Stimulated activated naive CD4-positive, alpha-beta T cell treated with Interleukin-2 at 50 U/mL for 16 hours (primary cell): ENCODE measurements at regions not wholly inside any gene's neighbourhood (a gene's known extent, or its start where the extent isn't known, plus 50 kb on each side); places are given as distances from the start of the nearest gene placed in this dataset.
"Not testable (repeated sequence)": the region's sequence is repeated elsewhere in the genome, so short reads cannot be mapped to it uniquely, and the experiment has no call there.

ENCODE experiments used
- DNase-seq: peaks from one replicate; lab custom pipeline; 2025; lab: John Stamatoyannopoulos, UW

DNA sequence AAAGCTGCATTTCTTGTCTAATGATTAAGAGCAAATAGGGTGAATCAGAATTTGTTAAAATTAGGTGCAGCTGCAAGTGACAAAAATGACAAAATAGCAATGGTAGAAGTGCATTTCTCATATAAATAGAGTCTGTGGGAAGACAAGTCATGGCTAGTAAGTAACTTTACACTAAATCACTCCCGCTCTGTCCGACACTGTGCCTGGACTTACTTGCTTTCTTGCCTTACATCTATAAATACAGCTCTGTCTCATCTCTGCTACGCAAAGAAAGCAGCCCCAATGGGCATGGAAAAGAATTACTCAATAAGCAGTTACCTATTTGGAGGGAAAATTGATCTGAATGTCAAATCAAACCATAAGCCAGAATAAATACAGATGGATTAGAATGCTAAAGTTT lies 245.4 kb upstream of the KRR1 start:
- no peak for DNase-seq

DNA sequence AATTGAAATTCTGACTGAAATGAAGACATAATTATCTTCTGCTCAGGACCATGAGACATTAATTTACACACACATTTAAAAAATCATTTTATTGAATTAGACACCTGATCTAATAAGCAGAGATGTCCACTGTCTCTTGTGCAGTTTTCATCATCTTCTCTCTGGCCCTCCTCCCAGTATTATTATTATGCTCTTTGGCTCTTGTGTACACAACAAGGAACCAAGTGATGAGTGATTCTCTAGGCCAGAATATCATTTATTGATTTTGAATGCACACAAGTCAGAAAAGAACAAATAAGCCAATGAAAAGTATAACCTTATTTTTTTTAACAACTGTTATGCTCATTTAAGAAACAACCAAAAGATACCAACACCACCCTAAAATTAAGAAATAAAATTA lies 244.7 kb upstream of the KRR1 start:
- DNase-seq = no peak

- DNase-seq = no peak
Observed at GRCh38 chr12:75754698-75755097, 243.3 kb upstream of the KRR1 start.

DNA sequence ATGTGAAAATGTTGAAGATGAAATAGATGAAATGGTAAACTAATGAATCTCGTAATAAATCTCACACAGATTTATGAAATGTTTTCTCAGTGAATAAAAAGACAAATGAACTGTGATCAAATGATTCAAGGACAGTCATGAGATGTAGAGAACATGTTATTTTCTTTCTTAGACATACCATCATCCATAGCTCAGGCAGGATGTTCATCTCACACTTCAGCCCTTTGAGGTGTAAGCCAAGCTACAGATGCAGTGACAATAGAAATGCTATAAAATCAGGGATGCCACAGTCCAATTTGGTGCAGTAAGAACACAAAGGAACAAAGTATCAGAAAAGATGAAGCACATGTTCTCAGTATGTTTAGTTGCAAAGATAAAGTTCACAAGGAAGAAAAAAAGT lies 242.7 kb upstream of the KRR1 start:
- no peak for DNase-seq

GRCh38 chr12:75751769-75752471 lies 240.5 kb upstream of the KRR1 start:
- DNase-seq = no peak

- no peak for DNase-seq
Observed at GRCh38 chr12:75750716-75751306, 239.4 kb upstream of the KRR1 start.

GRCh38 chr12:75748990-75749389 lies 237.6 kb upstream of the KRR1 start:
- DNase-seq = not testable (repeated sequence)

DNA sequence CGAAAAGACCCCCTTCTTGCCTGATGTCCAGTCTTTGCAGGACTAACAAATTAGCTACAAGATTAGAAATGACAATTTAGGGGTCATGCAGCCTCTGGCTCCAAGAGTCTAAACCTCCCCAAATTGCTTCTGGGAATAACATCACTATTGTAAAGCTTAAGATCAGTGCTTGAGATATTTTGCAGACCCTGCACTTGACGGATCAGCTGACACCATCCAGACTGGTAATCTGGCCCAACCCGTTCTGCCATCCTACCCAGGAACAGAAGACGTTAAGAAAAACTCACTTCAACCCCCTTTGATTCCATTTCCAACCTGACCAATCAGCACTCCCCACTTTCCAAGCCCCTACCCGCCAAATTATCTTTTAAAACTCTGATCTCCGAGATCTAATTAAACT lies 236.7 kb upstream of the KRR1 start:
- no peak for DNase-seq

DNA sequence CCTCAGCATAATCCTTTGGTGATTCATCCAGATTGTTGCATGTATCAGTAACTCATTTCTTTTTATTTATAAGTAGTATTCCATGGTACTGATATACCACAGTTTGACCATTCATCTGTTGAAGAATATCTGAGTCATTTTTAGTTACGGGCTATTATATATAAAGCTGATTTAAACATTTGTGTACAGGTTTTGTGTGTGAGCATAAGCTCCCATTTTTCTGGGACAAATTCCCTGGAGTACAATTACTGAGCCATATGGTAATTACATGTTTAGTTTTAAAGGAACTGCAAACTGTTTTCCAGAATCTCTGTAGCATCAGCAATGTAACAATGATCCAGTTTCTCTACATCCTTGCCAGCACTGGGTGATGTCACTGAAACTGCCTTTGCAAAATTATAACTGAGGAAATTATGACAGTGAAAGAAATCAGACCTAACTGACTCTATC lies 236.2 kb upstream of the KRR1 start:
- no peak for DNase-seq

- no peak for DNase-seq
Observed at GRCh38 chr12:75746621-75747020, 235.2 kb upstream of the KRR1 start.

GRCh38 chr12:75744607-75745256 lies 233.3 kb upstream of the KRR1 start:
- no peak for DNase-seq

DNA sequence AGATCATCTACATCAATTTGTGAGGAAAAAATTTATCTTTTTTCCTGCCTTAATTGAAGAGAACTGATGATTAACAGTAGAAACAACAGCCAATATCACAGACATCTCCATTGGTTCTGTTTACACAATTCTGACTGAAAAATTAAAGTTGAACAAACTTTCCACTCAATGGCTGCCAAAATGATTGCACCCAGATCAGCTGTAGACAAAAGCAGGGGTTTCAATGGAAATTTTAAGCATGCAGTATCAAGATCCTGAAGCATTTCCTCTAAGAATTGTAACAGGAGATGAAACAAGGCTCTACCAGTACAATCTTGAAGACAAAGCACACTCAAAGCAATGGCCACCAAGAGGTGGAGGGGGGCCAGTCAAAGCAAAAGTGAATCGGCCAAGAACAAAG lies 231.6 kb upstream of the KRR1 start:
- DNase-seq = no peak

GRCh38 chr12:75742048-75742447 lies 230.6 kb upstream of the KRR1 start:
- no peak for DNase-seq

GRCh38 chr12:75739912-75740311 lies 228.5 kb upstream of the KRR1 start:
- DNase-seq = no peak

DNA sequence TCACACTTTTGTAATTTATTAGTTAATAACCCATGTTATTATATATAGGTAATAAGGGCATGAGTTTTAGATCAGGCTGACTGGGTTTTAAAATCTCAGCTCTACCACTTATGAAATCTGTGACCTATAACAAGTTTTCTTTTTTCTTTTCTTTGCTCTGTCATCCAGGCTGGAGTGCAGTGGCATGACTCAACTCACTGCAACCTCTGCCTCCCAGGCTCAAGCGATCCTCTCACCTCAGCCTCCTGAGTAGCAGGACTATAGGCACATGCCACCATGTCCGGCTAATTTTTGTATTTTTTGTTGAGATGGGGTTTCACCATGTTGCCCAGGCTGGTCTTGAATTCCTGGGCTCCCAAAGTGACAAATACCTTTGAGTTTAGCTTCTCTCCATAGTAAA lies 227.7 kb upstream of the KRR1 start:
- DNase-seq = not testable (repeated sequence)

DNA sequence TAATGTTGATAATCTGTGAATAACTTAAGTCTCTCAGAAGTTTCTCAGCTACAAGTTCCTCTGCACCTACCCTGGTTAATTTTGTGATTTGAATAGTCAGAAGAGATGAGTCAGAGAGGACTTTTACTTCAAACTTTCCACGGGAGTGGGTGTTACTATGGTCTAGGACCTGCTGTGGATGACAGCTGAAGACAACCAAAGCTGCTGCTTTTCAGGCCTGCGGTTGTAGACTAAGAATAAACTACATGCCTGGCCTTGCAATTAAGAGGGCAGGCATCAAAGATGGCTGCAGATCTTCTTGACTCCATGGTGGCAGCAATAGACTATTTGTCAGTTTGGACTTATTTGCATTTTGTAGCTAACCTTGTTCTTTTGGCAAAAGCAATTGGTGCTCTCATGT lies 227.1 kb upstream of the KRR1 start:
- peak; percentile 32 for DNase-seq

DNA sequence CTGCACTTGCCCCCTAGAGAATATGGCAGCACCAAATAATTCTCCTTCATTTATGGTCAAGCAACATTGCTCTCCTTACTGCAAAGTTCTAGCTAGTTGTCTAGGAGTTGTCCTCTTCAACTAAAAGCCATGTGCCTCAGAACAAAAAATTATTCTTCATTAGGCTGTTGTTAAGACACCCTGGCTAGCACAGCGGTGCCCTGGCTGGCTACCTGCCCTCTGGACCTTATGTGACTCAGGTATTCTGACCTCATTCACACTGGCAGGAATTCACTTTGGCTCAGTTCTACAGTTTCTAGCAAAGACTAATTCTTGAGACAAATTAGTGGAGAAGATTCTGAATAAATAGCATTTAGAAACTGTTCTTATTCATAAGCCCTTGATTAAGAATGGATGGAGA lies 224.4 kb upstream of the KRR1 start:
- DNase-seq = no peak

DNA sequence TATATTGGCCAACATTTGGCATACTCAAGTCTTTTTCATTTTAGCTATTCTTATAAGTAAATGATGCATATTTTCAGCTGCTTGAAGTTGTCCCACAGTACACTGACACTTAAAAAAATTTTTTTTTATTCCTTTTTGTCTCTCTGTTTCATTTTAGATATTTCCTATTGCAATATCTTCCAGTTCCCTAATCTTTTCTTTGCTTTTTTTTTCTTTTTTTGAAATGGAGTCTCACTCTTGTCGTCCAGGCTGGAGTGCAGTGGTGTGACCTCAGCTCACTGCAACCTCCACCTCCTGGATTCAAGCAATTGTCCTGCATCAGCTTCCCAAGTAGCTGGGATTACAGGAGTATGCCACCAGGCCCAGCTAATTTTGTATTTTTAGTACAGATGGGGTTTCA lies 217.4 kb upstream of the KRR1 start:
- no peak for DNase-seq

DNA sequence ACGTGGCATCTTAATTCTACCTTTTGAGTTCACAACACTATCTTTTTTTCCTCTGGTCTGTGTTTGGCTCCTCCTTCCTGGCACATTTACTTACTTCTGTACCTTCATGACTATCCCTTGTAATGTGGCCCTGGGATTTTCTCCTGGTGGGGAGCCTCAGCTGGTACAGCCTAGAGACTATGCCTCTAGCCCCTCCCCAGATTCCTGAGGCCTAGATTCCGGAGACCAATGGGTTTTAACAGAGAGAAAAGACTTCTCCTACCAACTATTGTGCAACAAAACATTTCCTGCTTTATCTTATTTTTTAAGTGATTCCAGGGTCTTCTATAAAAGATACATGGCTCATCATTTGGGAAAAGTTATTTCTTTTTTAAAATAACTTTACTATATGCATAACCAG lies 216.2 kb upstream of the KRR1 start:
- DNase-seq = no peak

DNA sequence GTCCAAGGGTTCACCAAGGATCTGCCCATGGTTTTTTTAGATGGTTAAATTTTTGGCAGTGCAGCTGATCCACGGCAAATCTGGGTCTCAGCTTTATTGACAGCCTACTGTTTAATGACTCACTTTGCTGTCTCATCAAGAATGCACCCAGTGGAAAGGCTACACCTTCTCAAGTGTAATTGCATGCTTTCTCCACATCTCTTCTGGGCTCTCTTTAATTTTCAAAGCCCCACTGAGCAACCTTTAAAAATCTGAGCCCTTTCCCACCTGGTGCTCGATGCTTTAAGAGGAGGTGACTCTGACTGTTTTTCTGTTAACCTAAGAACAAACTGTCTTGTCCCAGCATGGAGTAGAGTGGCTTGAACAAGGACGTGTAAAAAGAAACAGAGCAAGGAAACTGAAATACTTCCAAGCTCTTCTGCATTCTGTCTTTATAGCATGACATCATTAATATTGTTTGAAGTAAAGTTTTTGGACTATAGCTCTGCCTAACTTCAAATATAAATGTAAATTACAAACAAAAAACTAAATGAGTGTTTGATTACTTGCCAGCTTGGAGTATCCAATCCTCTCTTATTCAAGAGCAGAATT lies 214.2 kb upstream of the KRR1 start:
- DNase-seq = no peak

DNA sequence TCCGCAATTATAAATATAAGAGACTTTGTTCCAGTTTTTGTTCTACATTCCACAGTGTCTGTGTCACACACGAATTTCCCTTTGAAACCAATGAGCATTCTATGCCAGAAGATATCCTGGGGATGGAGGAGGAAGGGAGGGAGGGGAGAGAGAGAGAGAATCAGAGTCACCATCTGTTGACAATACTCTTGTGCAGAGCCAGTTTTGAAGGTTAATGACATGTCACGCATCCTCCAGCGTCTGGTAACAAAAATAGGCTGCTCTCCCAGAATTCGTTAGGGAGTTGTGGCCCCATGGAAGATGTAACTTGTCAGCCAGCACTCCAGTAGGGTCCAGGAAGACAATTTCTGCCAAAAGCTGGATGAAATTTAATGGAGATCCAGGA lies 213.5 kb upstream of the KRR1 start:
- DNase-seq = no peak

DNA sequence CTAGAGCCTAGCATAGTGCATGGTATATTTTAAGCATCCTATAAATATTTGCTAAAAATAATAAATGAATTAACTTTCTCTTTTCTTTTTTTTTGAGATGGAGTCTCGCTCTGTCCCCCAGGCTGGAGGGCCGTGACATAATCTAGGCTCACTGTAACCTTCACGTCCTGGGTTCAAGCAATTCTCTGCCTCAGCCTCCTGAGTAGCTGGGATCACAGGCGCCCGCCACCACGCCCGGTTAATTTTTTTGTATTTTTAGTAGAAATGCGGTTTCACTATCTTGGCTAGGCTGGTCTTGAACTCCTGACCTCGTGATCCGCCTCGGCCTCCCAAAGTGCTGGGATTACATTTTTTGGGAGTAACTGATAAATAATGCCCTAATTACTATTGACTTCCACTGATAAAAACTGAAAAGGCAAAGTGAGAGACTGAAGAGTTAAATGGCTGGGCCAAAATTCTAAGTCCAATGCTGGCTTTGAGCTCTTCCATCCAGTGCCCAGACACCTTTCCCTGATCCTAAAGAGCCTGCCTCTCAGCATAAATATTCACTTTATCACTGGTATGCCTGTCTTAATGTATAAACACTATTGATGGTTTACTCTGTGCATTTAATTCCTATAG lies 213.0 kb upstream of the KRR1 start:
- no peak for DNase-seq

DNA sequence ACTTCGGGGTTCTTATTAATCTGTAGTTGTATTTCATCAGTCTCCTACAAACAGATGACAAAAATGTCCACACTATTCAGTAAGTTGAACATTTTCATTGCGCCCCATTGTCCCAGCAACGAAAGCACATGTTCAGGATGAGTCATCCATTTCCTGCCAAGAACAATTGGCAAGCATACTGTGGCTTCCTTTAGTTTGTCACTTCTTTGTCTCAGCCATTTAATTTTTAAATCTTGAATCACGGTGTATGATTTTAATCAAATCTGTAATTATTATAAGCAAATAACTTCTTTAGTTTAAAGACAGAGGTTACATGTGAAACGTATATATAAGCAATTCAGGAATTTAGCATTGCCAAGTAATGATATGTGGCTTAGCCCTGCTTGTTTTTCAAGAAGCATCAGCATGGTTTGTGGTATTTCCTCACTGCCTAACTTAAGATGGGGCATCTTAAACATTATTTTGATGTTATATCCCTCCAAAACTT lies 211.3 kb upstream of the KRR1 start:
- peak; percentile 18 for DNase-seq
